Prostate gland (tissue), 2 donors: ENCODE measurements at regions not wholly inside any gene's neighbourhood (a gene's known extent, or its start where the extent isn't known, plus 50 kb on each side); places are given as distances from the start of the nearest gene placed in this dataset.

Source experiments
- POLR2A ChIP-seq: fragments of 450-650 bp; IDR thresholded peaks from one replicate; pipeline ENCODE4 v1.6.1; 2016; ENCODE audit warnings: antibody characterized with exemption, mild to moderate bottlenecking
- POLR2AphosphoS5 ChIP-seq: sonication (generic); formaldehyde crosslinking; IDR thresholded peaks from one replicate; pipeline ENCODE4 v1.6.1; 2017; ENCODE audit warnings: antibody characterized with exemption
- TF ChIP-seq, protein P1 (sequence below), 4 experiments: fragments of 200-600 bp in 2 of 4; fragments of 450-650 bp in 2 of 4; sonication (generic) in 2 of 4; IDR thresholded peaks; 1 replicate in 3 of 4; 2 replicates in 1 of 4; pipeline ENCODE4 v1.5.1; 2016 to 2019; ENCODE audit warnings: antibody characterized with exemption in 4 of 4, mild to moderate bottlenecking in 2 of 4, moderate library complexity in 2 of 4

DNA sequence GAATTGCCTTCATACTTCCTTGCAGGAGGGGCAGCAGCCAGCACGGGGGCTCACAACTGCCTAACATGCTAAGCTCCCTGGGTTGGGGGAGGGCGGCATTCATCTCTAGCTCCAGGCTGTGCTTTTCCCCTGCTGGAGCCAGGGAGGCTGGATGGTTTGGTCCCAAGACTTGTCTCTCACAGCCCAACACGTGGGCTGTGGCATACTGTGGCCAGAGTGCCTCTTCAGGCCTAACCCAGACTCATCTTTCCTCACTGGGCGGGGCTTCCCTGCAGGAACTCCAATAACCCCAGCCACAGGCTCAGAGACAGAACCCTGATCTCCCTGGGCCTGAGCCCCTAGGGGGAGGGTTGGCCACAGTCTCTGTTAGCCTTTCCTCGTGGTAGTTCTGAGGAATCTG lies 121.9 kb upstream of the PLET1 start:
- TF ChIP-seq, protein P1, sequence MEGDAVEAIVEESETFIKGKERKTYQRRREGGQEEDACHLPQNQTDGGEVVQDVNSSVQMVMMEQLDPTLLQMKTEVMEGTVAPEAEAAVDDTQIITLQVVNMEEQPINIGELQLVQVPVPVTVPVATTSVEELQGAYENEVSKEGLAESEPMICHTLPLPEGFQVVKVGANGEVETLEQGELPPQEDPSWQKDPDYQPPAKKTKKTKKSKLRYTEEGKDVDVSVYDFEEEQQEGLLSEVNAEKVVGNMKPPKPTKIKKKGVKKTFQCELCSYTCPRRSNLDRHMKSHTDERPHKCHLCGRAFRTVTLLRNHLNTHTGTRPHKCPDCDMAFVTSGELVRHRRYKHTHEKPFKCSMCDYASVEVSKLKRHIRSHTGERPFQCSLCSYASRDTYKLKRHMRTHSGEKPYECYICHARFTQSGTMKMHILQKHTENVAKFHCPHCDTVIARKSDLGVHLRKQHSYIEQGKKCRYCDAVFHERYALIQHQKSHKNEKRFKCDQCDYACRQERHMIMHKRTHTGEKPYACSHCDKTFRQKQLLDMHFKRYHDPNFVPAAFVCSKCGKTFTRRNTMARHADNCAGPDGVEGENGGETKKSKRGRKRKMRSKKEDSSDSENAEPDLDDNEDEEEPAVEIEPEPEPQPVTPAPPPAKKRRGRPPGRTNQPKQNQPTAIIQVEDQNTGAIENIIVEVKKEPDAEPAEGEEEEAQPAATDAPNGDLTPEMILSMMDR (IDR thresholded peaks at IDR 0.05): no peak
- TF ChIP-seq POLR2AphosphoS5 (no peak), POLR2A (no peak)
